ENCODE measurements at regions not wholly inside any gene's neighbourhood (a gene's known extent, or its start where the extent isn't known, plus 50 kb on each side); places are given as distances from the start of the nearest gene placed in this dataset.

DNA sequence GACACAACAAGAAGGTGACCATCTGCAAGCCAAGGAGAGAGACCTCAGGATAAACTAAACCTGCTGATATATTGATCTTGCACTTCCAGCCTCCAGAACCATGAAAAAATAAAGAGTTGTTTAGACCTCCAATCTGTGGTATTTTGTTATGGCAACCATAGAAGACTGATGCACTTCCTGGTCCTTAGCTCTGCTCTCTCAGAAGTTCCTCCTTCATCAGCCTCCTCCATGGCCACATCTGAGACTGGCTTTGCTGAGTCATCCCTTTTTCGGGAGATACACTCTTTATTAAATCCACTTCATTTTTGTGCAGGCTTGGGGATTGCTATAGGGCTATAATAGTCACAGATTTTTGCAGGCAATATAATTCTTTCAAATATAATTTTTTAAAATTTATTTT, 89.6 kb upstream of the ATF7IP start:
- no peaks in the 10 kb centered on the region for H3K79me2 ChIP-seq (ENCODE audit: insufficient read depth, low read length)
- H3K36me3 ChIP-seq (ENCODE audit: insufficient read depth, low read length) = no peaks in the 10 kb centered on the region
- no peaks in the 10 kb centered on the region for H4K20me1 ChIP-seq (ENCODE audit: insufficient read depth, low read length)
- peaks cover 5% of the 10 kb centered on the region for H3K36me3 Mint-ChIP-seq (ENCODE audit: low read depth, unreplicated experiment)
- FAIRE-seq = no peak
- H3K9me3 Mint-ChIP-seq (ENCODE audit: unreplicated experiment) = peaks cover 19% of the 10 kb centered on the region
- no peak overlapping the region for H3K9ac ChIP-seq (ENCODE audit: low read length)
- no peak overlapping the region for H3K27ac ChIP-seq (ENCODE audit: low read depth, low read length)
- no peak overlapping the region for H3K4me2 ChIP-seq (ENCODE audit: low read length)
- no peaks in the 10 kb centered on the region for H3K4me1 ChIP-seq (ENCODE audit: insufficient read depth, low read length)
- no peak overlapping the region for H3K4me3 ChIP-seq (ENCODE audit: insufficient read depth, low read depth, low read length)
- no peaks in the 10 kb centered on the region for H3K9me3 ChIP-seq (ENCODE audit: insufficient read depth, low read depth, low read length)
- no peaks in the 10 kb centered on the region for H3K27me3 Mint-ChIP-seq (ENCODE audit: low read depth, unreplicated experiment)
- TF ChIP-seq EZH2 (IDR thresholded peaks at IDR 0.05; ENCODE audit: insufficient read depth, low read length) = no peak
- TF ChIP-seq, protein P1, sequence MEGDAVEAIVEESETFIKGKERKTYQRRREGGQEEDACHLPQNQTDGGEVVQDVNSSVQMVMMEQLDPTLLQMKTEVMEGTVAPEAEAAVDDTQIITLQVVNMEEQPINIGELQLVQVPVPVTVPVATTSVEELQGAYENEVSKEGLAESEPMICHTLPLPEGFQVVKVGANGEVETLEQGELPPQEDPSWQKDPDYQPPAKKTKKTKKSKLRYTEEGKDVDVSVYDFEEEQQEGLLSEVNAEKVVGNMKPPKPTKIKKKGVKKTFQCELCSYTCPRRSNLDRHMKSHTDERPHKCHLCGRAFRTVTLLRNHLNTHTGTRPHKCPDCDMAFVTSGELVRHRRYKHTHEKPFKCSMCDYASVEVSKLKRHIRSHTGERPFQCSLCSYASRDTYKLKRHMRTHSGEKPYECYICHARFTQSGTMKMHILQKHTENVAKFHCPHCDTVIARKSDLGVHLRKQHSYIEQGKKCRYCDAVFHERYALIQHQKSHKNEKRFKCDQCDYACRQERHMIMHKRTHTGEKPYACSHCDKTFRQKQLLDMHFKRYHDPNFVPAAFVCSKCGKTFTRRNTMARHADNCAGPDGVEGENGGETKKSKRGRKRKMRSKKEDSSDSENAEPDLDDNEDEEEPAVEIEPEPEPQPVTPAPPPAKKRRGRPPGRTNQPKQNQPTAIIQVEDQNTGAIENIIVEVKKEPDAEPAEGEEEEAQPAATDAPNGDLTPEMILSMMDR (IDR thresholded peaks at IDR 0.05; ENCODE audit: insufficient read depth, low read depth, low read length) = no peak
- no peak overlapping the region for H2AFZ ChIP-seq (ENCODE audit: low read depth, low read length)
- H3K4me3 Mint-ChIP-seq (ENCODE audit: unreplicated experiment) = no peak overlapping the region
- H3K27me3 ChIP-seq (ENCODE audit: insufficient read depth, low read length) = no peaks in the 10 kb centered on the region
- H3K27ac Mint-ChIP-seq (ENCODE audit: unreplicated experiment) = no peak overlapping the region
- H3K4me1 Mint-ChIP-seq (ENCODE audit: low read depth, unreplicated experiment) = no peaks in the 10 kb centered on the region
- DNase-seq (ENCODE audit: low read depth) = no peak

DNA sequence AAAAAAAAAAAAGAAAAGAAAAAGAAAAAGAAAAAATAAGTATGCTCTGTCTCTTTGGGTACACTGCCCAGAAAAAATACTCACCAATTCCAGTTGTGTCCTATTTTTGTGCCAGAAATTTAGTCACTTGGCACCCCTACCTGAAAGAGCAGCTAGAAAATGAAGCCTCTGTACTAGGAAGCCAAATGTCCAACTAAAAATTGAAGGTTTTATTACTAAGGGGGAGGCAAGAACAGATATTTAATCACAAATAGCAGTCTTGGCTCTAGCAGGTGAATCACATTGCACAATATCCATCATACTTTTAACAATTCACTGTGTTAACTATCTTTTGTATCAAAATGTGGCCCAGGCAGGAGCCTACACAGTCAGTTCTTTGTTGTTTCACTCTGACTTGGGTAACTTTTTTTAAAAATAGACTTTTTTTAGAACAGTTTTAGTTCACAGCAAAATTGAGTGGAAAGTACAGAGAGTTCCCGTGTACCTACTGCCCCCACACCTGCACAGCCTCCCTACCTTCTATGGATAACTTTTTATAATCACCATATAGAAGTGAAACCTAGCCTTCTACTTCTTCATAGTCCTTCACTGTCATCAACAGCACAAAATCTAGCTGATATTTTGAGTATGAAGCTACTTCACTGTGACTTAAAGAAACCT, 87.1 kb upstream of the ATF7IP start:
- TF ChIP-seq, protein P1 (IDR thresholded peaks at IDR 0.05; ENCODE audit: insufficient read depth, low read depth, low read length) = no peak
- TF ChIP-seq EZH2 (IDR thresholded peaks at IDR 0.05; ENCODE audit: insufficient read depth, low read length) = no peak
- Histone ChIP-seq H3K36me3 (ENCODE audit: insufficient read depth, low read length) (no peaks in the 10 kb centered on the region), H3K4me2 (ENCODE audit: low read length) (no peak overlapping the region), H2AFZ (ENCODE audit: low read depth, low read length) (no peak overlapping the region), H3K27ac (ENCODE audit: low read depth, low read length) (no peak overlapping the region), H3K4me3 (ENCODE audit: insufficient read depth, low read depth, low read length) (no peak overlapping the region), H3K79me2 (ENCODE audit: insufficient read depth, low read length) (no peaks in the 10 kb centered on the region), H3K27me3 (ENCODE audit: insufficient read depth, low read length) (no peaks in the 10 kb centered on the region), H3K9me3 (ENCODE audit: insufficient read depth, low read depth, low read length) (no peaks in the 10 kb centered on the region), H3K4me1 (ENCODE audit: insufficient read depth, low read length) (no peaks in the 10 kb centered on the region), H4K20me1 (ENCODE audit: insufficient read depth, low read length) (no peaks in the 10 kb centered on the region), H3K9ac (ENCODE audit: low read length) (no peak overlapping the region)
- H3K4me1 Mint-ChIP-seq (ENCODE audit: low read depth, unreplicated experiment) = peaks cover under 1% of the 10 kb centered on the region
- FAIRE-seq (no peak), DNase-seq (ENCODE audit: low read depth) (no peak)
- no peaks in the 10 kb centered on the region for H3K27me3 Mint-ChIP-seq (ENCODE audit: low read depth, unreplicated experiment)
- no peak overlapping the region for H3K27ac Mint-ChIP-seq (ENCODE audit: unreplicated experiment)
- H3K9me3 Mint-ChIP-seq (ENCODE audit: unreplicated experiment) = peaks cover 17% of the 10 kb centered on the region
- peaks cover 5% of the 10 kb centered on the region for H3K36me3 Mint-ChIP-seq (ENCODE audit: low read depth, unreplicated experiment)
- H3K4me3 Mint-ChIP-seq (ENCODE audit: unreplicated experiment) = no peak overlapping the region

DNA sequence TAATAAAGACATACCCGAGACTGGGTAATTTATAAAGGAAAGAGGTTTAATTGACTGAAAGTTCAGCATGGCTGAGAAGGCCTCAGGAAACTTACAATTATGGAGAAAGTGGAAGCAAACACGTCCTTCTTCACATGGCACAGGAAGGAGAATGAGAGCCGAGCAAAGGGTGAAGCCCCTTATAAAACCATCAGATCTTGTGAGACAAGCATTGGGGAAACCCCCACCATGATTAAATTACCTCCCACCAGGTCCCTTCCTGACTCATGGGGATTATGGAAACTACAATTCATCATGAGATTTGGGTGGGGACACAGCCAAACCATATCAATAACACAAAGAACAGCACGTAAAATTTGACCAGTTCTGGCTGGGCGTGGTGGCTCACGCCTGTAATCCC, 85.6 kb upstream of the ATF7IP start:
- H3K36me3 ChIP-seq (ENCODE audit: insufficient read depth, low read length) = no peaks in the 10 kb centered on the region
- no peaks in the 10 kb centered on the region for H3K27me3 ChIP-seq (ENCODE audit: insufficient read depth, low read length)
- no peak overlapping the region for H3K9ac ChIP-seq (ENCODE audit: low read length)
- H3K79me2 ChIP-seq (ENCODE audit: insufficient read depth, low read length) = no peaks in the 10 kb centered on the region
- H3K4me3 Mint-ChIP-seq (ENCODE audit: unreplicated experiment) = no peak overlapping the region
- H3K27ac ChIP-seq (ENCODE audit: low read depth, low read length) = no peak overlapping the region
- no peak overlapping the region for H3K27ac Mint-ChIP-seq (ENCODE audit: unreplicated experiment)
- peaks cover 8% of the 10 kb centered on the region for H3K9me3 Mint-ChIP-seq (ENCODE audit: unreplicated experiment)
- H3K27me3 Mint-ChIP-seq (ENCODE audit: low read depth, unreplicated experiment) = no peaks in the 10 kb centered on the region
- H4K20me1 ChIP-seq (ENCODE audit: insufficient read depth, low read length) = no peaks in the 10 kb centered on the region
- no peaks in the 10 kb centered on the region for H3K9me3 ChIP-seq (ENCODE audit: insufficient read depth, low read depth, low read length)
- H3K36me3 Mint-ChIP-seq (ENCODE audit: low read depth, unreplicated experiment) = no peaks in the 10 kb centered on the region
- no peak for FAIRE-seq
- no peaks in the 10 kb centered on the region for H3K4me1 ChIP-seq (ENCODE audit: insufficient read depth, low read length)
- no peak for TF ChIP-seq EZH2 (IDR thresholded peaks at IDR 0.05; ENCODE audit: insufficient read depth, low read length)
- TF ChIP-seq, protein P1 (IDR thresholded peaks at IDR 0.05; ENCODE audit: insufficient read depth, low read depth, low read length) = no peak
- no peak overlapping the region for H2AFZ ChIP-seq (ENCODE audit: low read depth, low read length)
- peaks cover 5% of the 10 kb centered on the region for H3K4me1 Mint-ChIP-seq (ENCODE audit: low read depth, unreplicated experiment)
- DNase-seq (ENCODE audit: low read depth) = no peak
- no peak overlapping the region for H3K4me2 ChIP-seq (ENCODE audit: low read length)
- no peak overlapping the region for H3K4me3 ChIP-seq (ENCODE audit: insufficient read depth, low read depth, low read length)
